ENCODE measurements at regions not wholly inside any gene's neighbourhood (a gene's known extent, or its start where the extent isn't known, plus 50 kb on each side); places are given as distances from the start of the nearest gene placed in this dataset.

- ChIA-PET POLR2A (no interaction called here), CTCF (no interaction called here)
- no peak for TF ChIP-seq CTCF (IDR thresholded peaks at IDR 0.05)
- DNase-seq (no peak), ATAC-seq (no peak)
- no peaks in the 10 kb centered on the region for H3K4me1 Mint-ChIP-seq (ENCODE audit: low read depth)
- H3K27ac Mint-ChIP-seq = no peak overlapping the region
- H3K4me3 Mint-ChIP-seq = no peak overlapping the region
- no peaks in the 10 kb centered on the region for H3K9me3 Mint-ChIP-seq
- no peaks in the 10 kb centered on the region for H3K36me3 Mint-ChIP-seq (ENCODE audit: low read depth)
- H3K27me3 Mint-ChIP-seq = peaks cover 8% of the 10 kb centered on the region
- intact Hi-C loops (cut with micrococcal nuclease) = no loop called here
These were observed 110.4 kb downstream of the SALL1 start for GRCh38 chr16:51040637-51041036.

GRCh38 chr16:51039638-51040331 is 111.3 kb downstream of the SALL1 start:
- no peak overlapping the region for H3K27ac Mint-ChIP-seq
- POLR2A ChIA-PET = no interaction called here
- peaks cover 8% of the 10 kb centered on the region for H3K27me3 Mint-ChIP-seq
- H3K4me3 Mint-ChIP-seq = no peak overlapping the region
- intact Hi-C loops (cut with micrococcal nuclease) = no loop called here
- H3K4me1 Mint-ChIP-seq (ENCODE audit: low read depth) = no peaks in the 10 kb centered on the region
- H3K36me3 Mint-ChIP-seq (ENCODE audit: low read depth) = no peaks in the 10 kb centered on the region
- TF ChIP-seq CTCF (IDR thresholded peaks at IDR 0.05) = no peak
- DNase-seq (no peak), ATAC-seq (no peak)
- CTCF ChIA-PET = no interaction called here
- H3K9me3 Mint-ChIP-seq = no peaks in the 10 kb centered on the region

GRCh38 chr16:51035711-51036110 is 115.4 kb downstream of the SALL1 start:
- H3K4me1 Mint-ChIP-seq (ENCODE audit: low read depth) = no peaks in the 10 kb centered on the region
- ChIA-PET CTCF (no interaction called here), POLR2A (no interaction called here)
- no peak for TF ChIP-seq CTCF (IDR thresholded peaks at IDR 0.05)
- no peak overlapping the region for H3K27ac Mint-ChIP-seq
- H3K4me3 Mint-ChIP-seq = no peak overlapping the region
- no peak for DNase-seq
- H3K9me3 Mint-ChIP-seq = no peaks in the 10 kb centered on the region
- ATAC-seq = no peak
- H3K36me3 Mint-ChIP-seq (ENCODE audit: low read depth) = no peaks in the 10 kb centered on the region
- intact Hi-C loops (cut with micrococcal nuclease) = no loop called here
- H3K27me3 Mint-ChIP-seq = peaks cover 8% of the 10 kb centered on the region

GRCh38 chr16:51035110-51035498 is 116.0 kb downstream of the SALL1 start:
- DNase-seq (no peak), ATAC-seq (no peak)
- H3K27me3 Mint-ChIP-seq = peaks cover 8% of the 10 kb centered on the region
- no peak for TF ChIP-seq CTCF (IDR thresholded peaks at IDR 0.05)
- POLR2A ChIA-PET = interaction anchor here (1.5 kb wide), 1 partner anchor 9 kb away, joined by 3 read pairs; no protein-coding TSS in a partner anchor
- no peak overlapping the region for H3K27ac Mint-ChIP-seq
- CTCF ChIA-PET = no interaction called here
- H3K4me3 Mint-ChIP-seq = no peak overlapping the region
- H3K9me3 Mint-ChIP-seq = no peaks in the 10 kb centered on the region
- H3K4me1 Mint-ChIP-seq (ENCODE audit: low read depth) = no peaks in the 10 kb centered on the region
- no peaks in the 10 kb centered on the region for H3K36me3 Mint-ChIP-seq (ENCODE audit: low read depth)
- intact Hi-C loops (cut with micrococcal nuclease) = no loop called here

- ChIA-PET CTCF (no interaction called here), POLR2A (interaction anchor here (1.5 kb wide), 1 partner anchor 9 kb away, joined by 3 read pairs; no protein-coding TSS in a partner anchor)
- Mint-ChIP-seq H3K27ac (no peak overlapping the region), H3K9me3 (no peaks in the 10 kb centered on the region), H3K4me3 (no peak overlapping the region), H3K27me3 (peaks cover 8% of the 10 kb centered on the region), H3K4me1 (ENCODE audit: low read depth) (no peaks in the 10 kb centered on the region), H3K36me3 (ENCODE audit: low read depth) (no peaks in the 10 kb centered on the region)
- ATAC-seq (no peak), DNase-seq (no peak)
- TF ChIP-seq CTCF (IDR thresholded peaks at IDR 0.05) = no peak
- intact Hi-C loops (cut with micrococcal nuclease) = no loop called here
These were observed 116.5 kb downstream of the SALL1 start for GRCh38 chr16:51034481-51035109.

Measured in activated CD8-positive, alpha-beta T cell treated with anti-CD3 and anti-CD28 coated beads for 36 hours (primary cell).